WTC11 (cell line): ENCODE measurements at regions not wholly inside any gene's neighbourhood (a gene's known extent, or its start where the extent isn't known, plus 50 kb on each side); places are given as distances from the start of the nearest gene placed in this dataset.
"Not testable (repeated sequence)": the region's sequence is repeated elsewhere in the genome, so short reads cannot be mapped to it uniquely, and the experiment has no call there.

Experiments
- CBFB ChIP-seq: sonication (generic); formaldehyde crosslinking; IDR thresholded peaks from 2 replicates; pipeline ENCODE4 v1.8.1; 2022; ENCODE audit warnings: mild to moderate bottlenecking, low read depth, missing genetic modification reagents
- CREB1 ChIP-seq: sonication (generic); formaldehyde crosslinking; IDR thresholded peaks from 2 replicates; pipeline ENCODE4 v1.8.0; 2023; ENCODE audit warnings: mild to moderate bottlenecking, missing genetic modification reagents
- CTCF ChIP-seq: fragments of 200-600 bp; IDR thresholded peaks from 2 replicates; pipeline ENCODE4 v1.8.0; 2022; ENCODE audit warnings: antibody characterized with exemption
- E2F4 ChIP-seq: sonication (generic); formaldehyde crosslinking; IDR thresholded peaks from 2 replicates; pipeline ENCODE4 v1.8.1; 2022; ENCODE audit warnings: low read depth, mild to moderate bottlenecking, moderate library complexity, missing genetic modification reagents, borderline replicate concordance
- FOXJ3 ChIP-seq: sonication (generic); formaldehyde crosslinking; IDR thresholded peaks from 2 replicates; pipeline ENCODE4 v1.9.0; 2021; ENCODE audit warnings: missing genetic modification reagents, mild to moderate bottlenecking, borderline replicate concordance
- JUN ChIP-seq: sonication (generic); formaldehyde crosslinking; IDR thresholded peaks from 2 replicates; pipeline ENCODE4 v1.8.0; 2023; ENCODE audit warnings: mild to moderate bottlenecking, missing genetic modification reagents
- NR2C2 ChIP-seq: sonication (generic); formaldehyde crosslinking; IDR thresholded peaks from 2 replicates; pipeline ENCODE4 v1.8.0; 2022; ENCODE audit warnings: mild to moderate bottlenecking, missing genetic modification reagents
- RELA ChIP-seq: sonication (generic); formaldehyde crosslinking; IDR thresholded peaks from 2 replicates; pipeline ENCODE4 v1.8.1; 2022; ENCODE audit warnings: missing genetic modification reagents, mild to moderate bottlenecking, borderline replicate concordance
- ZNF423 ChIP-seq: fragments of 250-450 bp; sonication (Bioruptor Pico); IDR thresholded peaks from 2 replicates; pipeline ENCODE4 v2.1.2; 2022; ENCODE audit warnings: mild to moderate bottlenecking, moderate library complexity
- TF ChIP-seq, protein P1 (sequence below): sonication (generic); formaldehyde crosslinking; IDR thresholded peaks from 2 replicates; pipeline ENCODE4 v1.8.1; 2022; ENCODE audit warnings: mild to moderate bottlenecking, moderate library complexity, missing genetic modification reagents
- TF ChIP-seq, protein P2 (sequence below): sonication (generic); formaldehyde crosslinking; IDR thresholded peaks from 2 replicates; pipeline ENCODE4 v1.8.1; 2023; ENCODE audit warnings: mild to moderate bottlenecking, missing genetic modification reagents
- TF ChIP-seq, protein P3 (sequence below): sonication (generic); formaldehyde crosslinking; IDR thresholded peaks from 2 replicates; pipeline ENCODE4 v1.8.1; 2023; ENCODE audit warnings: mild to moderate bottlenecking, moderate library complexity, missing genetic modification reagents
- TF ChIP-seq, protein P4 (sequence below): sonication (generic); formaldehyde crosslinking; IDR thresholded peaks from 2 replicates; pipeline ENCODE4 v1.8.0; 2022; ENCODE audit warnings: mild to moderate bottlenecking, missing genetic modification reagents
- TF ChIP-seq, protein P5 (sequence below): sonication (generic); formaldehyde crosslinking; conservative IDR thresholded peaks from 2 replicates; pipeline ENCODE4 v1.8.1; 2022; ENCODE audit warnings: mild to moderate bottlenecking, missing genetic modification reagents

GRCh38 chr13:111787321-111787720 lies 279.6 kb upstream of the SOX1 start:
- not testable (repeated sequence) for TF ChIP-seq CTCF; FOXJ3 (CRISPR knock-in tag); CBFB (CRISPR knock-in tag); NR2C2 (CRISPR knock-in tag); RELA (CRISPR knock-in tag); E2F4; ZNF423; JUN (CRISPR knock-in tag); CREB1 (CRISPR knock-in tag)
- TF ChIP-seq, protein P1, sequence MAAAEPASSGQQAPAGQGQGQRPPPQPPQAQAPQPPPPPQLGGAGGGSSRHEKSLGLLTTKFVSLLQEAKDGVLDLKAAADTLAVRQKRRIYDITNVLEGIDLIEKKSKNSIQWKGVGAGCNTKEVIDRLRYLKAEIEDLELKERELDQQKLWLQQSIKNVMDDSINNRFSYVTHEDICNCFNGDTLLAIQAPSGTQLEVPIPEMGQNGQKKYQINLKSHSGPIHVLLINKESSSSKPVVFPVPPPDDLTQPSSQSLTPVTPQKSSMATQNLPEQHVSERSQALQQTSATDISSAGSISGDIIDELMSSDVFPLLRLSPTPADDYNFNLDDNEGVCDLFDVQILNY (CRISPR knock-in tag) = not testable (repeated sequence)
- TF ChIP-seq, protein P2, sequence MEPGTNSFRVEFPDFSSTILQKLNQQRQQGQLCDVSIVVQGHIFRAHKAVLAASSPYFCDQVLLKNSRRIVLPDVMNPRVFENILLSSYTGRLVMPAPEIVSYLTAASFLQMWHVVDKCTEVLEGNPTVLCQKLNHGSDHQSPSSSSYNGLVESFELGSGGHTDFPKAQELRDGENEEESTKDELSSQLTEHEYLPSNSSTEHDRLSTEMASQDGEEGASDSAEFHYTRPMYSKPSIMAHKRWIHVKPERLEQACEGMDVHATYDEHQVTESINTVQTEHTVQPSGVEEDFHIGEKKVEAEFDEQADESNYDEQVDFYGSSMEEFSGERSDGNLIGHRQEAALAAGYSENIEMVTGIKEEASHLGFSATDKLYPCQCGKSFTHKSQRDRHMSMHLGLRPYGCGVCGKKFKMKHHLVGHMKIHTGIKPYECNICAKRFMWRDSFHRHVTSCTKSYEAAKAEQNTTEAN (CRISPR knock-in tag) = not testable (repeated sequence)
- TF ChIP-seq, protein P3, sequence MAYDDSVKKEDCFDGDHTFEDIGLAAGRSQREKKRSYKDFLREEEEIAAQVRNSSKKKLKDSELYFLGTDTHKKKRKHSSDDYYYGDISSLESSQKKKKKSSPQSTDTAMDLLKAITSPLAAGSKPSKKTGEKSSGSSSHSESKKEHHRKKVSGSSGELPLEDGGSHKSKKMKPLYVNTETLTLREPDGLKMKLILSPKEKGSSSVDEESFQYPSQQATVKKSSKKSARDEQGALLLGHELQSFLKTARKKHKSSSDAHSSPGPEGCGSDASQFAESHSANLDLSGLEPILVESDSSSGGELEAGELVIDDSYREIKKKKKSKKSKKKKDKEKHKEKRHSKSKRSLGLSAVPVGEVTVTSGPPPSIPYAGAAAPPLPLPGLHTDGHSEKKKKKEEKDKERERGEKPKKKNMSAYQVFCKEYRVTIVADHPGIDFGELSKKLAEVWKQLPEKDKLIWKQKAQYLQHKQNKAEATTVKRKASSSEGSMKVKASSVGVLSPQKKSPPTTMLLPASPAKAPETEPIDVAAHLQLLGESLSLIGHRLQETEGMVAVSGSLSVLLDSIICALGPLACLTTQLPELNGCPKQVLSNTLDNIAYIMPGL (CRISPR knock-in tag) = not testable (repeated sequence)
- TF ChIP-seq, protein P4, sequence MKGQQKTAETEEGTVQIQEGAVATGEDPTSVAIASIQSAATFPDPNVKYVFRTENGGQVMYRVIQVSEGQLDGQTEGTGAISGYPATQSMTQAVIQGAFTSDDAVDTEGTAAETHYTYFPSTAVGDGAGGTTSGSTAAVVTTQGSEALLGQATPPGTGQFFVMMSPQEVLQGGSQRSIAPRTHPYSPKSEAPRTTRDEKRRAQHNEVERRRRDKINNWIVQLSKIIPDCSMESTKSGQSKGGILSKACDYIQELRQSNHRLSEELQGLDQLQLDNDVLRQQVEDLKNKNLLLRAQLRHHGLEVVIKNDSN (CRISPR knock-in tag) = not testable (repeated sequence)
- TF ChIP-seq, protein P5, sequence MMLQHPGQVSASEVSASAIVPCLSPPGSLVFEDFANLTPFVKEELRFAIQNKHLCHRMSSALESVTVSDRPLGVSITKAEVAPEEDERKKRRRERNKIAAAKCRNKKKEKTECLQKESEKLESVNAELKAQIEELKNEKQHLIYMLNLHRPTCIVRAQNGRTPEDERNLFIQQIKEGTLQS (CRISPR knock-in tag) = not testable (repeated sequence)
